Common myeloid progenitor, CD34-positive (primary cell): ENCODE measurements at regions not wholly inside any gene's neighbourhood (a gene's known extent, or its start where the extent isn't known, plus 50 kb on each side); places are given as distances from the start of the nearest gene placed in this dataset.

ENCODE experiments used
- CTCF ChIA-PET: fragments of 350-600 bp; sonication (Branson Sonifier 250); formaldehyde crosslinking; loops from one replicate; lab custom pipeline; 2021; ENCODE audit warnings: antibody characterized with exemption; lab: Charles Lee
- POLR2A ChIA-PET: fragments of 350-600 bp; sonication (Branson Sonifier 250); formaldehyde crosslinking; loops from one replicate; lab custom pipeline; 2021; ENCODE audit warnings: antibody characterized with exemption; lab: Charles Lee
- DNase-seq, 3 donors: peaks; one replicate each; pipeline versions ENCODE4 v3.0.0 to v3.0.0-alpha.2; 2013
- H3K27ac ChIP-seq, 2 experiments: 1 replicate in 1 of 2; 2 replicates in 1 of 2; pipeline ENCODE4 v1.7.0; 2013; ENCODE audit warnings: inconsistent platforms in 2 of 2, low read length in 2 of 2, mild to moderate bottlenecking in 2 of 2, low read depth in 1 of 2, moderate library complexity in 1 of 2; ENCODE audit not compliant: severe bottlenecking in 2 of 2, insufficient read depth in 1 of 2, poor library complexity in 1 of 2
- H3K27me3 ChIP-seq, 5 experiments: replicated peaks in 2 of 5; 1 replicate in 3 of 5; 2 replicates in 2 of 5; pipeline versions ENCODE4 v1.6.1 to v1.7.0; 2013; ENCODE audit warnings: low read length in 4 of 5, mild to moderate bottlenecking in 2 of 5, moderate library complexity in 2 of 5, inconsistent platforms in 1 of 5; ENCODE audit not compliant: insufficient read depth in 5 of 5, control insufficient read depth in 4 of 5
- H3K36me3 ChIP-seq, 4 experiments: 1 replicate in 2 of 4; 2 replicates in 2 of 4; pipeline versions ENCODE4 v1.6.1 to v1.7.0; 2013; ENCODE audit warnings: low read length in 3 of 4, control low read depth in 1 of 4, mild to moderate bottlenecking in 1 of 4; ENCODE audit not compliant: control insufficient read depth in 4 of 4, insufficient read depth in 4 of 4
- H3K4me1 ChIP-seq, 4 experiments: 1 replicate in 3 of 4; 2 replicates in 1 of 4; pipeline versions ENCODE4 v1.6.1 to v1.7.1; 2013; ENCODE audit warnings: low read length in 3 of 4, mild to moderate bottlenecking in 3 of 4, control low read depth in 1 of 4, inconsistent platforms in 1 of 4, moderate library complexity in 1 of 4; ENCODE audit not compliant: control insufficient read depth in 4 of 4, insufficient read depth in 4 of 4; ENCODE audit errors: control extremely low read depth in 1 of 4
- H3K4me3 ChIP-seq, 7 experiments: 1 replicate in 4 of 7; 2 replicates in 3 of 7; pipeline versions ENCODE4 v1.5.1 to v1.7.0; 2013; ENCODE audit warnings: mild to moderate bottlenecking in 7 of 7, low read length in 6 of 7, moderate library complexity in 6 of 7, inconsistent platforms in 2 of 7, low read depth in 2 of 7, control low read depth in 1 of 7; ENCODE audit not compliant: insufficient read depth in 4 of 7, control insufficient read depth in 1 of 7; ENCODE audit errors: extremely low read depth in 1 of 7
- H3K9me3 ChIP-seq, 5 experiments: 1 replicate in 4 of 5; 2 replicates in 1 of 5; pipeline versions ENCODE4 v1.6.1 to v1.7.1; 2013; ENCODE audit warnings: low read length in 4 of 5, mild to moderate bottlenecking in 2 of 5, inconsistent platforms in 1 of 5, low read depth in 1 of 5, moderate library complexity in 1 of 5; ENCODE audit not compliant: control insufficient read depth in 4 of 5, insufficient read depth in 2 of 5; ENCODE audit errors: control extremely low read depth in 1 of 5
- WGBS: methylation state at CpG from one replicate; pipeline ENCODE4 v1.1.5; 2013; ENCODE audit not compliant: insufficient coverage; 5-methylcytosine and 5-hydroxymethylcytosine counted together

- CTCF ChIA-PET = no interaction called here
- 100% methylated on average over 1 of the region's 2 CpGs for WGBS
- POLR2A ChIA-PET = no interaction called here
Measured at GRCh38 chr16:6863135-6863534, 469.5 kb upstream of the RBFOX1 start.

GRCh38 chr16:6861815-6862477, 470.7 kb upstream of the RBFOX1 start:
- Histone ChIP-seq H3K4me3 (no peak overlapping the region), H3K27ac (no peak overlapping the region), H3K4me1 (peaks cover 3 to 18% (median 6%) of the 10 kb centered on the region in 4 experiments), H3K27me3 (peaks cover 0 to 6% (median 0%) of the 10 kb centered on the region in 5 experiments), H3K36me3 (no peaks in the 10 kb centered on the region), H3K9me3 (no peaks in the 10 kb centered on the region)
- ChIA-PET CTCF (no interaction called here), POLR2A (no interaction called here)
- 86% methylated on average over 4 of the region's 6 CpGs for WGBS
- no peak for DNase-seq

More at GRCh38 chr16:6863135-6863534, 469.5 kb upstream of the RBFOX1 start:
- Histone ChIP-seq H3K27ac (no peak overlapping the region), H3K4me1 (peaks cover 3 to 18% (median 6%) of the 10 kb centered on the region in 4 experiments), H3K27me3 (no peaks in the 10 kb centered on the region), H3K4me3 (no peak overlapping the region), H3K9me3 (no peaks in the 10 kb centered on the region), H3K36me3 (no peaks in the 10 kb centered on the region)
- DNase-seq = no peak

GRCh38 chr16:6861135-6861814, 471.4 kb upstream of the RBFOX1 start:
- POLR2A ChIA-PET = no interaction called here
- H3K27ac ChIP-seq = no peak overlapping the region
- H3K4me1 ChIP-seq = peaks cover 3 to 18% (median 6%) of the 10 kb centered on the region in 4 experiments
- DNase-seq = no peak
- peaks cover 0 to 6% (median 0%) of the 10 kb centered on the region in 5 experiments for H3K27me3 ChIP-seq
- H3K36me3 ChIP-seq = no peaks in the 10 kb centered on the region
- 80% methylated on average over 1 of the region's 8 CpGs for WGBS
- no peaks in the 10 kb centered on the region for H3K9me3 ChIP-seq
- CTCF ChIA-PET = no interaction called here
- H3K4me3 ChIP-seq = no peak overlapping the region

- Histone ChIP-seq H3K9me3 (no peaks in the 10 kb centered on the region), H3K4me3 (no peak overlapping the region), H3K36me3 (no peaks in the 10 kb centered on the region), H3K4me1 (peaks cover 0 to 2% (median 0%) of the 10 kb centered on the region in 4 experiments), H3K27ac (no peak overlapping the region), H3K27me3 (peaks cover 0 to 6% (median 0%) of the 10 kb centered on the region in 5 experiments)
- DNase-seq = no peak
- ChIA-PET CTCF (no interaction called here), POLR2A (no interaction called here)
- WGBS = 85% methylated on average over 4 of the region's 5 CpGs
Measured at GRCh38 chr16:6857575-6857974, 475.1 kb upstream of the RBFOX1 start.

GRCh38 chr16:6856578-6856977, 476.1 kb upstream of the RBFOX1 start:
- no peaks in the 10 kb centered on the region for H3K4me1 ChIP-seq
- H3K4me3 ChIP-seq = no peak overlapping the region
- no peaks in the 10 kb centered on the region for H3K36me3 ChIP-seq
- DNase-seq = no peak
- H3K27me3 ChIP-seq = peaks cover 0 to 6% (median 0%) of the 10 kb centered on the region in 5 experiments
- ChIA-PET CTCF (no interaction called here), POLR2A (no interaction called here)
- no peaks in the 10 kb centered on the region for H3K9me3 ChIP-seq
- 100% methylated on average over 1 of the region's 5 CpGs for WGBS
- H3K27ac ChIP-seq = no peak overlapping the region

- CTCF ChIA-PET = no interaction called here
Measured at GRCh38 chr16:6853565-6853964, 479.1 kb upstream of the RBFOX1 start.

GRCh38 chr16:6852643-6853225, 479.9 kb upstream of the RBFOX1 start:
- 100% methylated on average over 2 of the region's 3 CpGs for WGBS
- H3K9me3 ChIP-seq = no peaks in the 10 kb centered on the region
- POLR2A ChIA-PET = no interaction called here

More at GRCh38 chr16:6853565-6853964, 479.1 kb upstream of the RBFOX1 start:
- Histone ChIP-seq H3K27me3 (peaks cover 0 to 6% (median 0%) of the 10 kb centered on the region in 5 experiments), H3K36me3 (no peaks in the 10 kb centered on the region), H3K27ac (no peak overlapping the region), H3K4me1 (no peaks in the 10 kb centered on the region), H3K4me3 (no peak overlapping the region), H3K9me3 (no peaks in the 10 kb centered on the region)
- DNase-seq = no peak
- POLR2A ChIA-PET = no interaction called here
- 80% methylated on average over 6 of the region's 6 CpGs for WGBS

More at GRCh38 chr16:6852643-6853225, 479.9 kb upstream of the RBFOX1 start:
- no peak for DNase-seq
- CTCF ChIA-PET = interaction anchor here (0.7 kb wide), 1 partner anchor 592 kb away, joined by 3 read pairs; no protein-coding TSS in a partner anchor
- no peaks in the 10 kb centered on the region for H3K36me3 ChIP-seq
- H3K27me3 ChIP-seq = peaks cover 0 to 6% (median 0%) of the 10 kb centered on the region in 5 experiments
- no peaks in the 10 kb centered on the region for H3K4me1 ChIP-seq
- H3K27ac ChIP-seq = no peak overlapping the region
- H3K4me3 ChIP-seq = no peak overlapping the region
